Endodermal cell (in vitro differentiated cells): ENCODE measurements at regions not wholly inside any gene's neighbourhood (a gene's known extent, or its start where the extent isn't known, plus 50 kb on each side); places are given as distances from the start of the nearest gene placed in this dataset.

Source experiments
- DNase-seq: peaks from one replicate; pipeline ENCODE4 v3.0.0-alpha.2; 2017
- H3K27ac ChIP-seq: 2 replicates; pipeline ENCODE4 v1.5.1; 2013; ENCODE audit warnings: mild to moderate bottlenecking, low read depth, low read length, moderate library complexity
- H3K27me3 ChIP-seq: 2 replicates; pipeline ENCODE4 v1.6.1; 2013; ENCODE audit warnings: mild to moderate bottlenecking, low read length, moderate library complexity; ENCODE audit not compliant: insufficient read depth, control insufficient read depth, poor library complexity, severe bottlenecking
- H3K36me3 ChIP-seq: 2 replicates; pipeline ENCODE4 v1.7.0; 2013; ENCODE audit warnings: mild to moderate bottlenecking, low read length, moderate library complexity; ENCODE audit not compliant: control insufficient read depth, insufficient read depth
- H3K4me1 ChIP-seq: one replicate; pipeline ENCODE4 v1.7.0; 2013; ENCODE audit warnings: low read length; ENCODE audit not compliant: control insufficient read depth, insufficient read depth
- H3K4me3 ChIP-seq: 2 replicates; pipeline ENCODE4 v1.5.1; 2013; ENCODE audit warnings: mild to moderate bottlenecking, low read length, moderate library complexity
- H3K9ac ChIP-seq: 2 replicates; pipeline ENCODE4 v1.6.1; 2013; ENCODE audit warnings: mild to moderate bottlenecking, low read length, moderate library complexity; ENCODE audit not compliant: poor library complexity, severe bottlenecking; ENCODE audit errors: extremely low read depth
- H3K9me3 ChIP-seq: 2 replicates; pipeline ENCODE4 v1.6.1; 2013; ENCODE audit warnings: mild to moderate bottlenecking, low read length, moderate library complexity; ENCODE audit not compliant: control insufficient read depth
- H3K27ac Mint-ChIP-seq: 2 replicates; pipeline ENCODE4 v1.8.0; 2020; ENCODE audit warnings: mixed read lengths
- H3K27me3 Mint-ChIP-seq: 2 replicates; pipeline ENCODE4 v1.8.0; 2021; ENCODE audit warnings: mild to moderate bottlenecking, mixed read lengths; ENCODE audit not compliant: insufficient read depth
- H3K36me3 Mint-ChIP-seq: 2 replicates; pipeline ENCODE4 v1.8.0; 2020; ENCODE audit warnings: low read depth, mixed read lengths
- H3K4me1 Mint-ChIP-seq: 2 replicates; pipeline ENCODE4 v1.8.0; 2020; ENCODE audit warnings: mixed read lengths
- H3K4me3 Mint-ChIP-seq: 2 replicates; pipeline ENCODE4 v1.8.0; 2020; ENCODE audit warnings: mild to moderate bottlenecking, moderate library complexity, mixed read lengths
- H3K9me3 Mint-ChIP-seq: 2 replicates; pipeline ENCODE4 v1.8.0; 2020; ENCODE audit warnings: mild to moderate bottlenecking, mixed read lengths
- CTCF ChIP-seq: fragments of 200-600 bp; sonication (generic); conservative IDR thresholded peaks from 2 replicates; pipeline ENCODE4 v1.5.0; 2021; ENCODE audit warnings: antibody characterized with exemption, mild to moderate bottlenecking
- WGBS, 2 experiments: methylation state at CpG; one replicate each; pipeline versions ENCODE4 v1.1.5 to v1.1.7; 2013; ENCODE audit warnings: missing lambda C conversion rate in 2 of 2, mixed read lengths in 1 of 2; ENCODE audit not compliant: insufficient coverage in 1 of 2, insufficient read length in 1 of 2; 5-methylcytosine and 5-hydroxymethylcytosine counted together

- Histone ChIP-seq H3K4me3 (no peak overlapping the region), H3K4me1 (no peaks in the 10 kb centered on the region), H3K27ac (no peak overlapping the region), H3K27me3 (peaks cover 6% of the 10 kb centered on the region), H3K9ac (no peak overlapping the region), H3K9me3 (no peaks in the 10 kb centered on the region), H3K36me3 (no peaks in the 10 kb centered on the region)
- Mint-ChIP-seq H3K36me3 (no peaks in the 10 kb centered on the region), H3K27me3 (peaks cover 12% of the 10 kb centered on the region), H3K27ac (no peak overlapping the region), H3K4me3 (no peak overlapping the region), H3K4me1 (peaks cover 7% of the 10 kb centered on the region), H3K9me3 (no peaks in the 10 kb centered on the region)
- 91 to 94% methylated on average over 15 to 17 of the region's 17 CpGs for WGBS, 2 experiments
- TF ChIP-seq CTCF: no peak
- DNase-seq: peak; percentile 83
These were observed 200.1 kb downstream of the NDUFA10 start for GRCh38 chr2:239824866-239825704.

- Histone ChIP-seq H3K4me1 (no peaks in the 10 kb centered on the region), H3K27ac (no peak overlapping the region), H3K4me3 (no peak overlapping the region), H3K9ac (no peak overlapping the region), H3K27me3 (peaks cover 6% of the 10 kb centered on the region), H3K9me3 (no peaks in the 10 kb centered on the region), H3K36me3 (no peaks in the 10 kb centered on the region)
- DNase-seq: peak; percentile 89
- Mint-ChIP-seq H3K27ac (no peak overlapping the region), H3K4me3 (no peak overlapping the region), H3K36me3 (no peaks in the 10 kb centered on the region), H3K27me3 (peaks cover 12% of the 10 kb centered on the region), H3K9me3 (no peaks in the 10 kb centered on the region), H3K4me1 (peaks cover 7% of the 10 kb centered on the region)
- peak; percentile 77 for TF ChIP-seq CTCF
- WGBS, 2 experiments: 68 to 73% methylated on average over 9 to 11 of the region's 11 CpGs
These were observed 201.0 kb downstream of the NDUFA10 start for GRCh38 chr2:239824046-239824694.

- Mint-ChIP-seq H3K36me3 (no peaks in the 10 kb centered on the region), H3K9me3 (no peaks in the 10 kb centered on the region), H3K27ac (no peak overlapping the region), H3K4me1 (peaks cover 7% of the 10 kb centered on the region), H3K27me3 (peaks cover 8% of the 10 kb centered on the region), H3K4me3 (no peak overlapping the region)
- Histone ChIP-seq H3K9ac (no peak overlapping the region), H3K4me1 (no peaks in the 10 kb centered on the region), H3K27me3 (peaks cover 6% of the 10 kb centered on the region), H3K36me3 (no peaks in the 10 kb centered on the region), H3K27ac (no peak overlapping the region), H3K9me3 (no peaks in the 10 kb centered on the region), H3K4me3 (no peak overlapping the region)
- DNase-seq: peak; percentile 29
- 89 to 90% methylated on average over 12 to 16 of the region's 16 CpGs for WGBS, 2 experiments
- no peak for TF ChIP-seq CTCF
These were observed 202.9 kb downstream of the NDUFA10 start for GRCh38 chr2:239822146-239822831.
